BE2C (cell line): ENCODE measurements at regions not wholly inside any gene's neighbourhood (a gene's known extent, or its start where the extent isn't known, plus 50 kb on each side); places are given as distances from the start of the nearest gene placed in this dataset.

Experiments
- DNase-seq: peaks from one replicate; pipeline ENCODE4 v3.0.0-alpha.2; 2020
- H3K27me3 ChIP-seq: fragments of 250-450 bp; sonication (Bioruptor Pico); 2 replicates; pipeline ENCODE4 v1.5.1; 2020; ENCODE audit warnings: mild to moderate bottlenecking
- H3K36me3 ChIP-seq: fragments of 250-450 bp; sonication (Bioruptor Pico); 2 replicates; pipeline ENCODE4 v1.5.1; 2020; ENCODE audit warnings: mild to moderate bottlenecking
- H3K4me1 ChIP-seq: fragments of 250-450 bp; sonication (Bioruptor Pico); 2 replicates; pipeline ENCODE4 v1.5.1; 2020
- H3K4me3 ChIP-seq: 2 replicates; pipeline ENCODE4 v1.5.1; 2011; ENCODE audit warnings: low read depth, low read length
- H3K9me3 ChIP-seq: fragments of 250-450 bp; sonication (Bioruptor Pico); 2 replicates; pipeline ENCODE4 v1.5.1; 2020
- TF ChIP-seq, protein P1 (sequence below): IDR thresholded peaks from 2 replicates; pipeline ENCODE4 v1.5.1; 2012; ENCODE audit warnings: mild to moderate bottlenecking, low read depth, low read length

DNA sequence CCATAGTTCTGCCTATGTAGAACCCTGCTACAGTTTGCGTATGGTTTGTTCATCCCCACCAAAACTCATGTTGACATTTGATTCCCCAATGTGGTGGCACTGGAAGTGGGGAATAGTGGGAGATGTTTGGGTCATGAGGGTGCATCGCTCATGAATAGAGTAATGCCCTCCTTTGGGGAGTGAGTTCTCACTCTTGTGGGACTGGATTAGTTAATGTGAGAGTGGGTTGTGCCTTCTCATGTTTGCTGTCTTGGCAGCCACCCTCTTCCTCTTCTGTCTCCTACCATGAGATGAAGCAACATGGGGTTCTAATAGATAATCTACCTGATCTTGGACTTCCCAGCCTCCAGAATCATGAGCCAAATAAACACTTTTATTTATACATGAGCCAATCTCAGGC is 237.2 kb upstream of the APCDD1 start:
- no peak overlapping the region for H3K4me3 ChIP-seq
- DNase-seq, result no peak
- TF ChIP-seq, protein P1, sequence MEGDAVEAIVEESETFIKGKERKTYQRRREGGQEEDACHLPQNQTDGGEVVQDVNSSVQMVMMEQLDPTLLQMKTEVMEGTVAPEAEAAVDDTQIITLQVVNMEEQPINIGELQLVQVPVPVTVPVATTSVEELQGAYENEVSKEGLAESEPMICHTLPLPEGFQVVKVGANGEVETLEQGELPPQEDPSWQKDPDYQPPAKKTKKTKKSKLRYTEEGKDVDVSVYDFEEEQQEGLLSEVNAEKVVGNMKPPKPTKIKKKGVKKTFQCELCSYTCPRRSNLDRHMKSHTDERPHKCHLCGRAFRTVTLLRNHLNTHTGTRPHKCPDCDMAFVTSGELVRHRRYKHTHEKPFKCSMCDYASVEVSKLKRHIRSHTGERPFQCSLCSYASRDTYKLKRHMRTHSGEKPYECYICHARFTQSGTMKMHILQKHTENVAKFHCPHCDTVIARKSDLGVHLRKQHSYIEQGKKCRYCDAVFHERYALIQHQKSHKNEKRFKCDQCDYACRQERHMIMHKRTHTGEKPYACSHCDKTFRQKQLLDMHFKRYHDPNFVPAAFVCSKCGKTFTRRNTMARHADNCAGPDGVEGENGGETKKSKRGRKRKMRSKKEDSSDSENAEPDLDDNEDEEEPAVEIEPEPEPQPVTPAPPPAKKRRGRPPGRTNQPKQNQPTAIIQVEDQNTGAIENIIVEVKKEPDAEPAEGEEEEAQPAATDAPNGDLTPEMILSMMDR, result no peak
- H3K36me3 ChIP-seq, result no peaks in the 10 kb centered on the region
- no peaks in the 10 kb centered on the region for H3K9me3 ChIP-seq
- H3K27me3 ChIP-seq, result no peaks in the 10 kb centered on the region
- H3K4me1 ChIP-seq, result no peaks in the 10 kb centered on the region

DNA sequence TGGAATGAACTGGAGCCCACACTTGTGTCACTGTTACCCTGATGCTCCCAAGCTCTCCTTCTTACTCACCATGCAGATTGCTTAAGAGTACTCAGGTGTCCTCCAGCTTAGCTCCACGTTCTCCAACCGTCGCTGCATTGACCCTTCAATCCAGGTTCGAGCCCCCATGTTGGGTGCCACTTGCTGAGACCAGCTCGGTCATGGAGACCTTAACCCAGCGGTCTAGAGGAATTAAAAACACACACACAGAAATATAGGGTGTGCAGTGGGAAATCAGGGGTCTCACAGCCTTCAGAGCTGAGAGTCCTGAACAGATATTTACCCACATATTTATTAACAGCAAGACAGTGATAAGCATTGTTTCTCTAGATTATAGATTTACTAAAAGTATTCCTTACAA is 229.1 kb upstream of the APCDD1 start:
- TF ChIP-seq, protein P1, result no peak
- Histone ChIP-seq H3K4me3 (no peak overlapping the region), H3K36me3 (no peaks in the 10 kb centered on the region), H3K9me3 (no peaks in the 10 kb centered on the region), H3K27me3 (no peaks in the 10 kb centered on the region), H3K4me1 (no peaks in the 10 kb centered on the region)
- DNase-seq, result no peak

DNA sequence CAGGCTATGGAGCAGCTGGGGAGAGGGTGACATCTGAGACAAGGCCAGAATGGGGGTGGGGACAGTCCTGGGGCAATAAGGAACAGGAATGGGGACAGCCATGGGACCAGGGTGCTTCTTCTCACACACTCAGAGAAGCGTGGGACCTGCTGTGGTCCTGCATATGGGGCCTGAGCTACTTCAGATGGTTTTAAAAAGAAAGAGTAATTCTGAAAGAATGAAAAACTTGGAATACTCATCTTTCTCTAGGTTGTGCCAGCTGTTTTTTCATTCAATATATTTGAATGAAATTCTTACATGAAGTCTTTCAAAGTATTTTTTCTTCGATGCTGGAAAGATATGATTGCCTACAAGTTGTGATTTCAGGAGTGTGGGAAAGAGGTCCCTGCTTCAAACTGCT is 227.5 kb upstream of the APCDD1 start:
- TF ChIP-seq, protein P1, result no peak
- H3K9me3 ChIP-seq, result no peaks in the 10 kb centered on the region
- no peak for DNase-seq

DNA sequence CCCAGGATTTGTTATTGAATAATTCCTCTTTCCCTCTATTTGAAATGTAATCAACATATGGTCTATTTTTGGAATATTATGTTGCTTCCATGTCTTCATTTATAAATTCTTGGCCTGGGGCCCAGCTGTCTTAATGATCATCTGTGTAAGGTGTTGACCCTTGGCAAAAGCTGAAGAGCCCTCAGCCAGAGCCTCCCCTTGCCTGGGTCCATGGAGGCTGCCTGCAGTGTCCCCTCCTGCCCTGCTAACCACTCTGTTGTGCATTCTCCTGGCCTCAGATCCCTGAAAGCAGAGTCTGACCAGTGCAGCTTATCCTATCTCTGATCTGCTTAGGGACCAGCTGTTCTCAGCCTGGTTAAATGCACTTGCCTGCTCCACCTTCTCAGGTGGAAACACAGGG is 226.1 kb upstream of the APCDD1 start:
- H3K4me3 ChIP-seq, result no peak overlapping the region
- no peak for DNase-seq
- no peaks in the 10 kb centered on the region for H3K4me1 ChIP-seq
- no peaks in the 10 kb centered on the region for H3K36me3 ChIP-seq
- no peaks in the 10 kb centered on the region for H3K9me3 ChIP-seq
- TF ChIP-seq, protein P1, result no peak
- no peaks in the 10 kb centered on the region for H3K27me3 ChIP-seq

More for the DNA sequence above, 227.5 kb upstream of the APCDD1 start:
- no peak overlapping the region for H3K4me3 ChIP-seq
- H3K27me3 ChIP-seq, result no peaks in the 10 kb centered on the region
- H3K36me3 ChIP-seq, result no peaks in the 10 kb centered on the region
- no peaks in the 10 kb centered on the region for H3K4me1 ChIP-seq

GRCh38 chr18:10229458-10229857 is 225.0 kb upstream of the APCDD1 start:
- H3K4me1 ChIP-seq, result no peaks in the 10 kb centered on the region
- TF ChIP-seq, protein P1, result no peak
- no peaks in the 10 kb centered on the region for H3K9me3 ChIP-seq
- no peaks in the 10 kb centered on the region for H3K36me3 ChIP-seq
- H3K27me3 ChIP-seq, result no peaks in the 10 kb centered on the region
- no peak overlapping the region for H3K4me3 ChIP-seq
- DNase-seq, result no peak

GRCh38 chr18:10230072-10230471 is 224.4 kb upstream of the APCDD1 start:
- H3K27me3 ChIP-seq, result no peaks in the 10 kb centered on the region
- peak; percentile 6 for DNase-seq
- no peaks in the 10 kb centered on the region for H3K9me3 ChIP-seq
- TF ChIP-seq, protein P1, result no peak
- H3K4me1 ChIP-seq, result no peaks in the 10 kb centered on the region
- H3K4me3 ChIP-seq, result no peak overlapping the region
- H3K36me3 ChIP-seq, result no peaks in the 10 kb centered on the region
